Suppressor macrophage treated with lipopolysaccharide for 1 hour (primary cell): ENCODE measurements at regions not wholly inside any gene's neighbourhood (a gene's known extent, or its start where the extent isn't known, plus 50 kb on each side); places are given as distances from the start of the nearest gene placed in this dataset.
A peak's percentile ranks its signal among the peaks of the same experiment; 100 is the strongest.
"Not testable (repeated sequence)": the region's sequence is repeated elsewhere in the genome, so short reads cannot be mapped to it uniquely, and the experiment has no call there.

Source experiments
- DNase-seq, 3 donors: peaks; one replicate each; pipeline ENCODE4 v3.0.0-alpha.2; 2020 to 2022

- DNase-seq = no peak
Measured at GRCh38 chr14:29391231-29391630, 536.4 kb downstream of the PRKD1 start.

- no peak for DNase-seq
Measured at GRCh38 chr14:29391801-29392200, 535.8 kb downstream of the PRKD1 start.

GRCh38 chr14:29392287-29392686 is 535.4 kb downstream of the PRKD1 start:
- no peak for DNase-seq

GRCh38 chr14:29403091-29403490 is 524.6 kb downstream of the PRKD1 start:
- no peak for DNase-seq

- DNase-seq = no peak
Measured at GRCh38 chr14:29410581-29410980, 517.1 kb downstream of the PRKD1 start.

GRCh38 chr14:29414931-29415330 is 512.7 kb downstream of the PRKD1 start:
- not testable (repeated sequence) for DNase-seq

- no peak for DNase-seq
Measured at GRCh38 chr14:29419736-29420135, 507.9 kb downstream of the PRKD1 start.

GRCh38 chr14:29421156-29421728 is 506.4 kb downstream of the PRKD1 start:
- no peak for DNase-seq

- DNase-seq = no peak
Measured at GRCh38 chr14:29425705-29426482, 501.8 kb downstream of the PRKD1 start.

GRCh38 chr14:29442696-29443095 is 485.0 kb downstream of the PRKD1 start:
- peak in 1 of 3 donors; percentile 33 for DNase-seq

GRCh38 chr14:29444216-29444615 is 483.4 kb downstream of the PRKD1 start:
- DNase-seq = no peak

GRCh38 chr14:29444805-29445204 is 482.8 kb downstream of the PRKD1 start:
- DNase-seq = no peak

- DNase-seq = no peak
Measured at GRCh38 chr14:29446971-29447370, 480.7 kb downstream of the PRKD1 start.

GRCh38 chr14:29451941-29452340 is 475.7 kb downstream of the PRKD1 start:
- DNase-seq = no peak

- DNase-seq = no peak
Measured at GRCh38 chr14:29453045-29453444, 474.6 kb downstream of the PRKD1 start.

- no peak for DNase-seq
Measured at GRCh38 chr14:29454026-29454693, 473.5 kb downstream of the PRKD1 start.

- DNase-seq = no peak
Measured at GRCh38 chr14:29458547-29458946, 469.1 kb downstream of the PRKD1 start.

- DNase-seq = no peak
Measured at GRCh38 chr14:29459531-29459930, 468.1 kb downstream of the PRKD1 start.

- no peak for DNase-seq
Measured at GRCh38 chr14:29459969-29460560, 467.6 kb downstream of the PRKD1 start.

GRCh38 chr14:29461101-29461500 is 466.5 kb downstream of the PRKD1 start:
- no peak for DNase-seq

GRCh38 chr14:29461506-29461905 is 466.1 kb downstream of the PRKD1 start:
- DNase-seq = no peak

- no peak for DNase-seq
Measured at GRCh38 chr14:29462321-29462720, 465.3 kb downstream of the PRKD1 start.

GRCh38 chr14:29462772-29463171 is 464.9 kb downstream of the PRKD1 start:
- DNase-seq = no peak
